ENCODE measurements at regions not wholly inside any gene's neighbourhood (a gene's known extent, or its start where the extent isn't known, plus 50 kb on each side); places are given as distances from the start of the nearest gene placed in this dataset.

DNA sequence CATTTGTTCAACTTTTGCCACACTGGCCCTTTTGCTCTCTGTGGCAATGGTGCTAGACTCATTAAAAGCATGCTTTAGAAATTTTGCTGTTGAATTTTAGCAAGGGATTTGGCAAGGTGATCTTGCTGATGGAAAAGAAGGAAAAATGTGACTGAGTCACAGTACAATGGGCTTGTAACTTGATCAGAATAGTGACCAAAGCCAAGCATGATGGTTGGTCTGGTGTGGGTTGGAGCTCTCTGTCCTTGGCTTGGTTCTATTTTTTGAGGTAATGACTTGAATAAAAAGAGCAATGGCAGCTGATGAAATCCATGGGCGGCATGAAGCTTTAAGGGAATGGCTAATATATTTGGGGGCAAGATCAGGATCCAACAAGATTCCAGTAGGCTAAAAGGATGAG lies 114.4 kb upstream of the ZNF366 start:
- no peak overlapping the region for H3K27ac ChIP-seq
- intact Hi-C loops (cut with DNase I; ENCODE audit: low total_unique reads): no loop called here
- H3K4me1 ChIP-seq: no peaks in the 10 kb centered on the region
- no peaks in the 10 kb centered on the region for H3K9me3 ChIP-seq
- H3K36me3 ChIP-seq: no peaks in the 10 kb centered on the region
- no peak overlapping the region for H3K4me3 ChIP-seq
- TF ChIP-seq, protein P1, sequence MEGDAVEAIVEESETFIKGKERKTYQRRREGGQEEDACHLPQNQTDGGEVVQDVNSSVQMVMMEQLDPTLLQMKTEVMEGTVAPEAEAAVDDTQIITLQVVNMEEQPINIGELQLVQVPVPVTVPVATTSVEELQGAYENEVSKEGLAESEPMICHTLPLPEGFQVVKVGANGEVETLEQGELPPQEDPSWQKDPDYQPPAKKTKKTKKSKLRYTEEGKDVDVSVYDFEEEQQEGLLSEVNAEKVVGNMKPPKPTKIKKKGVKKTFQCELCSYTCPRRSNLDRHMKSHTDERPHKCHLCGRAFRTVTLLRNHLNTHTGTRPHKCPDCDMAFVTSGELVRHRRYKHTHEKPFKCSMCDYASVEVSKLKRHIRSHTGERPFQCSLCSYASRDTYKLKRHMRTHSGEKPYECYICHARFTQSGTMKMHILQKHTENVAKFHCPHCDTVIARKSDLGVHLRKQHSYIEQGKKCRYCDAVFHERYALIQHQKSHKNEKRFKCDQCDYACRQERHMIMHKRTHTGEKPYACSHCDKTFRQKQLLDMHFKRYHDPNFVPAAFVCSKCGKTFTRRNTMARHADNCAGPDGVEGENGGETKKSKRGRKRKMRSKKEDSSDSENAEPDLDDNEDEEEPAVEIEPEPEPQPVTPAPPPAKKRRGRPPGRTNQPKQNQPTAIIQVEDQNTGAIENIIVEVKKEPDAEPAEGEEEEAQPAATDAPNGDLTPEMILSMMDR (IDR thresholded peaks at IDR 0.05 in 8 of 11, conservative IDR thresholded peaks at IDR 0.05 in 3 of 11): no peak
- TF ChIP-seq POLR2A (IDR thresholded peaks at IDR 0.05) (no peak), POLR2AphosphoS5 (IDR thresholded peaks at IDR 0.05) (no peak)
- DNase-seq: no peak
- 83 to 100% (median 90%) methylated on average over 1 of the region's 1 CpG for WGBS, 5 donors
- no peaks in the 10 kb centered on the region for H3K27me3 ChIP-seq (replicated peaks in 1 of 7)

DNA sequence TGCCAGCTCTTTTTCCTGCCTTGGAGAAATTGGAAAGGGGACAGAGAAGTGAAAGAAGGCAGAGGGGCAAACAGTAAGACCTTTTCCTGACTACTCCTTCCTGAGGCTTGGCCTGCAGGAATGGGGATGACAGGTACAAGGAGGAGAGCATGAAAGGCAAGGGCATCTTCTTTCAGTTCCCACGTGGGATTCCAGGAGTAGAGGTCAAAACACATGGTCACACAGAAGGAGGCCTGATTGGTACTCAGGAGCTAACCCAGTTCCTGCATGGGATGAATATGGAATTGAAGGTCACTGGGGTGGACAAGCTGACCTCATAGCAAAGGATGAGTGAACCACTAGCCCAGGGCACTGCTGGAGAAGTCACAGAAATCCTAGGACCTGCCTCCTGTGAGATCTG lies 112.5 kb upstream of the ZNF366 start:
- 54 to 90% (median 71%) methylated on average over 1 of the region's 1 CpG for WGBS, 5 donors
- H3K36me3 ChIP-seq: no peaks in the 10 kb centered on the region

DNA sequence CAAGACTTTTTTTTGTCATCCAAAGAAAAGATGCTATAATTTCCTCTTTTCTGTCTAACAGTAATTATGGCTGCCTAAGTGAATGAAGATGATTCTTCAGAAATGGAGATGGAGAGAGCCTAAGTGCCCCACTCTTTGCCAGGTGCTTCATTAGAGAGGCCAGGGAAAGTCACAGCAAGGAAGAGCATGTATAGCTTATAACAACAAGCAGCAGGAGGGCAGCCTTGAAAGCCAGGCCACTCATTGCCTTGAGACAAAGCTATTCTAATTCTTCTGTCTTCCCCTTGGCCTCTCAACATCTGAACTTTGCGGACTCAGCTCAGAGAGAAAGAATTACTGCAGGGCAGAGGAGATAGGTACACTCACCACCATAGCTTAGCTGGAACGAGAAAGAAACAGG lies 112.0 kb upstream of the ZNF366 start:
- H3K36me3 ChIP-seq: no peaks in the 10 kb centered on the region
- no peak overlapping the region for H3K4me3 ChIP-seq
- WGBS, 5 donors: 79 to 98% (median 89%) methylated on average over 2 of the region's 2 CpGs
- no peak overlapping the region for H3K27ac ChIP-seq
- DNase-seq: no peak
- H3K9me3 ChIP-seq: no peaks in the 10 kb centered on the region
- intact Hi-C loops (cut with DNase I; ENCODE audit: low total_unique reads): loop anchor here (10.0 kb wide), 1 partner anchor 196 kb away; the partner anchor contains the start of gene TNPO1
- TF ChIP-seq, protein P1 (IDR thresholded peaks at IDR 0.05 in 8 of 11, conservative IDR thresholded peaks at IDR 0.05 in 3 of 11): no peak
- TF ChIP-seq POLR2A (IDR thresholded peaks at IDR 0.05) (no peak), POLR2AphosphoS5 (IDR thresholded peaks at IDR 0.05) (no peak)
- no peaks in the 10 kb centered on the region for H3K4me1 ChIP-seq
- H3K27me3 ChIP-seq (replicated peaks in 1 of 7): no peaks in the 10 kb centered on the region

More for the DNA sequence above, 112.5 kb upstream of the ZNF366 start:
- H3K27me3 ChIP-seq (replicated peaks in 1 of 7): no peaks in the 10 kb centered on the region
- TF ChIP-seq POLR2A (IDR thresholded peaks at IDR 0.05): no peak
- TF ChIP-seq, protein P1 (IDR thresholded peaks at IDR 0.05 in 8 of 11, conservative IDR thresholded peaks at IDR 0.05 in 3 of 11): no peak
- TF ChIP-seq POLR2AphosphoS5 (IDR thresholded peaks at IDR 0.05): no peak
- DNase-seq: no peak
- no peak overlapping the region for H3K4me3 ChIP-seq
- H3K9me3 ChIP-seq: no peaks in the 10 kb centered on the region
- intact Hi-C loops (cut with DNase I; ENCODE audit: low total_unique reads): loop anchor here (10.0 kb wide), 1 partner anchor 195 kb away; the partner anchor contains the start of gene TNPO1
- no peaks in the 10 kb centered on the region for H3K4me1 ChIP-seq
- no peak overlapping the region for H3K27ac ChIP-seq

DNA sequence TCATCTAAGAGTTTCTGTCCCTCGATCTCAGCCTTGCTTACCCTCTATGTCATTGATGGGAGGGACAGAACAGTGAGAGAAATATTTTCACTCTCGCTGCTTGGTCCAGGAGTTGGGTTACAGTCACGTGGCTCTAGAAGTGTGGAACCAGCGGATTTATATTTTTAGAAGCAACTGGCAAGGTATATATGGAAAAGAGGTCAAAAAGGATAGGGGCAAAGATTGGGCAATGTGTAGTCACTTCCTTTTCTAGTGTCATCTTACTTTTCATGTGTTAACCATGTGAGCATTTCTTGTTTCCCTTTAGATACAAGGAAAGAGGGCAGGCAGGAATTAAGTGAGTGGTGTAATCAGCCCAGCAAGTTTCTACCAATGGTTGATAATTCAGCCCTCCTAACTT lies 111.5 kb upstream of the ZNF366 start:
- Histone ChIP-seq H3K27me3 (replicated peaks in 1 of 7) (no peaks in the 10 kb centered on the region), H3K4me3 (no peak overlapping the region), H3K27ac (no peak overlapping the region), H3K36me3 (no peaks in the 10 kb centered on the region), H3K4me1 (no peaks in the 10 kb centered on the region), H3K9me3 (no peaks in the 10 kb centered on the region)
- 71 to 89% (median 75%) methylated on average over 4 of the region's 4 CpGs for WGBS, 5 donors
- no peak for DNase-seq
- intact Hi-C loops (cut with DNase I; ENCODE audit: low total_unique reads): loop anchor here (10.0 kb wide), 1 partner anchor 196 kb away; the partner anchor contains the start of gene TNPO1
- TF ChIP-seq POLR2A (IDR thresholded peaks at IDR 0.05) (no peak), POLR2AphosphoS5 (IDR thresholded peaks at IDR 0.05) (no peak)
- TF ChIP-seq, protein P1 (IDR thresholded peaks at IDR 0.05 in 8 of 11, conservative IDR thresholded peaks at IDR 0.05 in 3 of 11): no peak
